ENCODE measurements at regions not wholly inside any gene's neighbourhood (a gene's known extent, or its start where the extent isn't known, plus 50 kb on each side); places are given as distances from the start of the nearest gene placed in this dataset.

DNA sequence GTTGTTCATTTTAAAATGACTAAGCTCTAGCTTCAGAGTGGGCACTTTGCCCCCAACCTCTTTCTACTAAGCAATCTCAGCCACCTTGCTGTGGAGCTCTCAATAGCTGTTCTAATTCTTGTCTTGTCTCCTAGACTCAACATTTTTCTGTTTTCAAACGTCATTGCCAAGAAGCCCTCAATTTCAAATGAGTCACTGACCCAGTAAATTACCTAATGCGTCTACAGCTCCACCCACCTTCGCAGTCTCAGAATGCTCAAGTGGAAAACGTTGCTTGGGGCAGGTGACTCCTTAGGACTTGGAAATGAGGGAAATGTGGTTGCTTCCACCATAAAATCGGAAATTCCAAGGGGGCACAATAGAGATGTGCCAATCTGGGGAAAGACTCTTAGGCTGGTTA lies 59.0 kb downstream of the ING2 start:
- DNase-seq (ENCODE audit: low read depth, low spot score), result no peak
- ChIA-PET CTCF (no interaction called here), POLR2A (interaction anchor here (0.5 kb wide), 1 partner anchor 59 kb away, joined by 3 read pairs; no protein-coding TSS in a partner anchor)
- no peak overlapping the region for H3K4me3 ChIP-seq (ENCODE audit: low read depth, low read length)
- TF ChIP-seq, protein P1, sequence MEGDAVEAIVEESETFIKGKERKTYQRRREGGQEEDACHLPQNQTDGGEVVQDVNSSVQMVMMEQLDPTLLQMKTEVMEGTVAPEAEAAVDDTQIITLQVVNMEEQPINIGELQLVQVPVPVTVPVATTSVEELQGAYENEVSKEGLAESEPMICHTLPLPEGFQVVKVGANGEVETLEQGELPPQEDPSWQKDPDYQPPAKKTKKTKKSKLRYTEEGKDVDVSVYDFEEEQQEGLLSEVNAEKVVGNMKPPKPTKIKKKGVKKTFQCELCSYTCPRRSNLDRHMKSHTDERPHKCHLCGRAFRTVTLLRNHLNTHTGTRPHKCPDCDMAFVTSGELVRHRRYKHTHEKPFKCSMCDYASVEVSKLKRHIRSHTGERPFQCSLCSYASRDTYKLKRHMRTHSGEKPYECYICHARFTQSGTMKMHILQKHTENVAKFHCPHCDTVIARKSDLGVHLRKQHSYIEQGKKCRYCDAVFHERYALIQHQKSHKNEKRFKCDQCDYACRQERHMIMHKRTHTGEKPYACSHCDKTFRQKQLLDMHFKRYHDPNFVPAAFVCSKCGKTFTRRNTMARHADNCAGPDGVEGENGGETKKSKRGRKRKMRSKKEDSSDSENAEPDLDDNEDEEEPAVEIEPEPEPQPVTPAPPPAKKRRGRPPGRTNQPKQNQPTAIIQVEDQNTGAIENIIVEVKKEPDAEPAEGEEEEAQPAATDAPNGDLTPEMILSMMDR (IDR thresholded peaks at IDR 0.05; ENCODE audit: insufficient read depth, low read length, missing control alignments), result no peak

DNA sequence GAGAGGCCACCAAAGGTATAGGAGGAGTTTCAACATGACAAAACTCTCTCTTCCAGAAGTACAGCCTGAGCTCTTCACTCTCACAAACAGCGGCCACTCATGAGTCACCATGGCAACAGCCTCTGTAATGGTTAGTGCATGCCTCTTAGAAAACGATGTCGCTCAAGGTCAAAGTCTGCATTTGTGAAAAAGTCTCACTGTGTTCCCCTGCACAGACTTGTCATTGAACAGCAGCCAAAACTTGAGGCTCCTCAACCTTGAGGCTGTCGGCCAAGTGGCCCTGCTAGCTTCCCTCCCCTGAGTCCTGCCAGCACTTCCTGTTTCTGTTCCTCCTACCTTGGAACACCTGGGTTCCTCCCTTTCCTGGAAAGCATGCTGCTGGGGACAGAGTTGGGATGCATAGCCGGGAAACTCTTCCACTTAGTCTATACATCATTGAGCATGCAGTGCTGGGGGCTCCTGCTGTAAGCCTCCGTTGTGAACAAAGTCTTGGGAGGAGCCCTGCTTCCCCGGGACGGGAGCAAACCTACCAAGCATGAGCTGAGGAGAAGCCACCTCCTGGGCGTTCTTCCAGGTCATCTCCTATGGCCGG lies 66.6 kb downstream of the ING2 start:
- ChIA-PET POLR2A (no interaction called here), CTCF (no interaction called here)
- H3K4me3 ChIP-seq (ENCODE audit: low read depth, low read length), result no peak overlapping the region
- TF ChIP-seq, protein P1 (IDR thresholded peaks at IDR 0.05; ENCODE audit: insufficient read depth, low read length, missing control alignments), result no peak
- DNase-seq (ENCODE audit: low read depth, low spot score), result no peak

DNA sequence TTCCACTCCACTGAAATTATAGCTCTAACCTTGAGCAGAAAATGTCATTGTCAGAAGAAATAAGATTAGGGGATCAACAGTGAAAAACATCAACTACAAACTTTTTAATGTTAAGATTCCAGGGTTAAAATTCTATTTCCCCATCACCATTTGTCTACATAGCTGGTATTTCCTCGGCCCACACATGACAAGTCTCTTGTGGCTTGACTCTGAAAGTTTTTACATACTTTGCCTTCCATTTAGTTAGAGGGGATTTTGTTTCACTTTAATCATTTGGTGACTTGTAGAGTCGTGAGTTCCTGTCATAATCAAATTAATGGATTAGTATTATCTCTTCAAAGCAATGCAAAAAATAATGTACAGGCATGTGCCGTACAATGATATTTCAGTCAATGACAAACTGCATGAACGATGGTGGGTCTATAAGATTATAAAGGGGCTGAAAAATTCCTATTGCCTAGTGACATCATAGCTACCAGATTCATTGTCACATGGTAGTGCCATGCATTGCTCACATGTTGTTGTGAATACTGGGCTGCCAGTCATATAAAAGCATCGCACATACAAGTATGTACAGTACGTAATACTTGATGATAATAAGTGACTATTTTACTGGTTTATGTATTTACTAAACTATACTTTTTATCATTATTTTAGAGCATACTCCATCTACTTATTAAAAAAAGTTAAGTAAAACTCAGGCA lies 72.0 kb downstream of the ING2 start:
- TF ChIP-seq, protein P1 (IDR thresholded peaks at IDR 0.05; ENCODE audit: insufficient read depth, low read length, missing control alignments), result no peak
- peak; percentile 14 for DNase-seq (ENCODE audit: low read depth, low spot score)
- ChIA-PET CTCF (interaction anchor here (1.4 kb wide), 1 partner anchor 24 kb away, joined by 5 read pairs; no protein-coding TSS in a partner anchor), POLR2A (no interaction called here)
- H3K4me3 ChIP-seq (ENCODE audit: low read depth, low read length), result no peak overlapping the region

DNA sequence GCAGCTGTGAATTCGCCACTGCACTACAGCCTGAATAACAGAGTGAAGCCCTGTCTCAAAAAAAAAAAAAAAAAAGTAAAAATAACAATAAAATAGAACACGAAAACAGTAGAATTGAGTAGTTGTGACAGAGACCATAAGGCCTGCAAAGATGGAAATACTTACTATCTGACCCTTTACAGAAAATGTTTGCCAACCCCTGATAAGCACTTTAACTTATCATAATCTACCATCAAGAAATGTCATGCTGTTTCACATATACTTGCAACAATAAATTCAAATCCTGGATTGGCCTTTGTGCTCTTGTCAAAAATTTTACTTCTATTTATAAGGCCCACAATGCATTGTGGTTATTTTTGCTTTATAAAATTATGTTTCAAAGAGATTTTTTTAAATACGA lies 75.5 kb downstream of the ING2 start:
- no peak for DNase-seq (ENCODE audit: low read depth, low spot score)
- ChIA-PET CTCF (no interaction called here), POLR2A (no interaction called here)
- TF ChIP-seq, protein P1 (IDR thresholded peaks at IDR 0.05; ENCODE audit: insufficient read depth, low read length, missing control alignments), result no peak
- no peak overlapping the region for H3K4me3 ChIP-seq (ENCODE audit: low read depth, low read length)

DNA sequence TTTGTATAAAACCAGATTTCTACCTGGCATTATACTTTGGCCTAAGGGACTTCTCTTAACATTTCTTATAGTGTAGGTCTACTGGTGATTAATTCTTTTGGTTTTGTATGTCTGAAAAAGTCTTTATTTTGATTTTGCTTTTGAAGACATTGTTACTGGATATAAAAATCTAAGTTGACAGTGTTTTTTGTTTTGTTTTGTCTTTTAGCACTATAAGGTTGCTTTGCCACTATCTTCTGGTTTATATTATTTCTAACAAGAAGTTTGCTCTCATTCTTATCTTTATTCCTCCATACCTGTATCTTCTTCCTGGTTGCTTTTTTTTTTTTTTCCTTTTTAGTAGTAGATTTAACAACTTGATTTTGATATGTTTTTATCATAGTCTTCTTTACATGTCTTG lies 76.0 kb downstream of the ING2 start:
- DNase-seq (ENCODE audit: low read depth, low spot score), result no peak
- POLR2A ChIA-PET, result no interaction called here
- no peak overlapping the region for H3K4me3 ChIP-seq (ENCODE audit: low read depth, low read length)
- CTCF ChIA-PET, result no interaction called here
- TF ChIP-seq, protein P1 (IDR thresholded peaks at IDR 0.05; ENCODE audit: insufficient read depth, low read length, missing control alignments), result no peak

DNA sequence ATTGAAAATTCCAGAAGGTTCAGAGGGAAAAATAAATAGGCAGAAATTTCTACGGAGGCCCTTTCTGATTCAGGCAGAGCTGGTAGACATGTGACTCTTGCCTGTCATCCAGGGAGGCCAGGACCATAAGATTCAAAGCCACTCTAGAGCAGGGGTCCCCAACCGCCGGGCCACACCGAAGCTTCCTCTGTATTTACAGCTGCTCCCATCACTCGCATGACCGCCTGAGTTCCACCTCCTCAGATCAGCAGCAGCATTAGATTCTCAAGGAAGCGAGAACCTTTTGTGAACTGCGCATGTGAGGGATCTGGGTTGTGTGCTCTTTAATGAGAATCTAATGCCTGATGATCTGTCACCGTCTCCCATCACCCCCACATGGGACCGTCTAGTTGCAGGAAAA lies 72.2 kb downstream of the RWDD4 start:
- ChIA-PET POLR2A (no interaction called here), CTCF (no interaction called here)
- TF ChIP-seq, protein P1 (IDR thresholded peaks at IDR 0.05; ENCODE audit: insufficient read depth, low read length, missing control alignments), result no peak
- no peak overlapping the region for H3K4me3 ChIP-seq (ENCODE audit: low read depth, low read length)
- no peak for DNase-seq (ENCODE audit: low read depth, low spot score)

All from AG04449 (cell line).